ENCODE measurements at regions not wholly inside any gene's neighbourhood (a gene's known extent, or its start where the extent isn't known, plus 50 kb on each side); places are given as distances from the start of the nearest gene placed in this dataset.

DNA sequence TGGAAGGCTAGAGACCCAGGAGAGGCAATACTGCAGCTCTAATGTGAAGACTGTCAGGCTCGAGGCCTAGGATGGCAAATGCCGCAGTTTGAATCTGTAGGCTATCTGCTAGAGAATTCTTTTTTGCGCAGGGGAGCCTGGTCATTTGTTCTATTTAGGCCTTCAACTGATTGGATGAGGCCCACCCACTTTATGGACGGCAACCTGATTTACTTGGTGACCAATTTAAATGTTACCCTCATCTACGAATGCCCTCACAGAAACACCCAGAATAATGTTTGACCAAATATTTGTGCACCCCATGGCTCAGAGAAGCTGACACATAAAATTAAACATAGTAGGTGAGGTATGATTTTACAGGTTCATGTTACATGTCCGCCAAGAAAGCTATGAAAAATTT lies 300.7 kb upstream of the GRM7 start:
- H3K27me3 ChIP-seq: no peaks in the 10 kb centered on the region
- no peak for DNase-seq
- no peaks in the 10 kb centered on the region for H3K9me3 ChIP-seq
- H3K4me1 ChIP-seq: no peaks in the 10 kb centered on the region
- H3K36me3 ChIP-seq: no peaks in the 10 kb centered on the region
- TF ChIP-seq CTCF (IDR thresholded peaks at IDR 0.05; ENCODE audit: low read depth, low read length): no peak
- no peak overlapping the region for H3K4me3 ChIP-seq (ENCODE audit: low read depth, low read length)

DNA sequence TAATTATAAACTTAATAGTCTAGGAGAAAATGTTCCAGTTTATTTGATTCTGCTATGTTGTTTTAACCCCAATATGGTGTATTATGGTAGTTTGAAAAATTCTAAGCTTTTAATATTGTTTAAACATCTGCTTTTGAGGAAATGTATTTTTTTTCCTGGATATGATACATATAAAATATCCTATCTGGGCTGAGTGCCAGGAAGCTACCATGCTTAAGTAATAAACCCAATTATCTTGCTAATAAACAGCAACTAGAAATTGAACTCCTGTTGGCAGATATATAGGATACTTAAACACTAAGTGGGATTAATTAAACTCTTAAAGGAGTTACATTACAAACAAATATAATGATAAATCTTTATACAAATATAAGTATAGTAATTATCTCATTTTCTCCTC lies 293.7 kb upstream of the GRM7 start:
- TF ChIP-seq CTCF (IDR thresholded peaks at IDR 0.05; ENCODE audit: low read depth, low read length): no peak
- no peaks in the 10 kb centered on the region for H3K9me3 ChIP-seq
- no peaks in the 10 kb centered on the region for H3K27me3 ChIP-seq
- DNase-seq: no peak
- H3K36me3 ChIP-seq: no peaks in the 10 kb centered on the region
- H3K4me3 ChIP-seq (ENCODE audit: low read depth, low read length): no peak overlapping the region
- H3K4me1 ChIP-seq: no peaks in the 10 kb centered on the region

GRCh38 chr3:6568999-6569493 lies 291.9 kb upstream of the GRM7 start:
- no peak for TF ChIP-seq CTCF (IDR thresholded peaks at IDR 0.05; ENCODE audit: low read depth, low read length)
- Histone ChIP-seq H3K4me1 (no peaks in the 10 kb centered on the region), H3K36me3 (no peaks in the 10 kb centered on the region), H3K4me3 (ENCODE audit: low read depth, low read length) (no peak overlapping the region), H3K27me3 (no peaks in the 10 kb centered on the region), H3K9me3 (no peaks in the 10 kb centered on the region)
- no peak for DNase-seq

DNA sequence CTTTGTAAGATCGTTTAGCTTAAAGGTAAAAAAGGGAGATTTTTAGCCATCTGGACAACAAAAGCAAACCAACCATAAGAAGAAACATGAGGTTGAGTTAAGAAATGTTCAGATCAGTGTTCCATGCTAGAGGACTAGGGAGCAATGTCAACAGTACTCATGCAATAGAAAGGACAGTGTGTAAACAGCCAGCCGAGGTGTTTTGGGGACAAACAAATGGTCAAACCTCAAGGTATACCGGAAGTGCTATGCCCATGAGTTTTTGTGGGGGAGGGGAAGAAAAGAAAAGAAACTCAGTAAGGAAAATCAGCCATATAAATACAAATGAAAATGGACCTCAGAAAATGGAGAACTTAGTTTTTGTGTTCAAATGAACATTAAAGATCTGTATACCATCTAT lies 289.5 kb upstream of the GRM7 start:
- Histone ChIP-seq H3K27me3 (no peaks in the 10 kb centered on the region), H3K36me3 (no peaks in the 10 kb centered on the region), H3K4me3 (ENCODE audit: low read depth, low read length) (no peak overlapping the region), H3K9me3 (no peaks in the 10 kb centered on the region), H3K4me1 (no peaks in the 10 kb centered on the region)
- TF ChIP-seq CTCF (IDR thresholded peaks at IDR 0.05; ENCODE audit: low read depth, low read length): no peak
- no peak for DNase-seq

GRCh38 chr3:6577584-6577983 lies 283.3 kb upstream of the GRM7 start:
- Histone ChIP-seq H3K9me3 (no peaks in the 10 kb centered on the region), H3K4me1 (no peaks in the 10 kb centered on the region), H3K27me3 (no peaks in the 10 kb centered on the region), H3K36me3 (no peaks in the 10 kb centered on the region), H3K4me3 (ENCODE audit: low read depth, low read length) (no peak overlapping the region)
- no peak for TF ChIP-seq CTCF (IDR thresholded peaks at IDR 0.05; ENCODE audit: low read depth, low read length)
- no peak for DNase-seq

- H3K4me1 ChIP-seq: no peaks in the 10 kb centered on the region
- H3K36me3 ChIP-seq: no peaks in the 10 kb centered on the region
- no peak overlapping the region for H3K4me3 ChIP-seq (ENCODE audit: low read depth, low read length)
- no peak for TF ChIP-seq CTCF (IDR thresholded peaks at IDR 0.05; ENCODE audit: low read depth, low read length)
- no peaks in the 10 kb centered on the region for H3K27me3 ChIP-seq
- no peak for DNase-seq
- no peaks in the 10 kb centered on the region for H3K9me3 ChIP-seq
Observed at GRCh38 chr3:6578526-6578925, 282.4 kb upstream of the GRM7 start.
